ENCODE measurements at regions not wholly inside any gene's neighbourhood (a gene's known extent, or its start where the extent isn't known, plus 50 kb on each side); places are given as distances from the start of the nearest gene placed in this dataset.

GRCh38 chr2:174648896-174649295 is 51.3 kb upstream of the WIPF1 start:
- TF ChIP-seq, protein P1, sequence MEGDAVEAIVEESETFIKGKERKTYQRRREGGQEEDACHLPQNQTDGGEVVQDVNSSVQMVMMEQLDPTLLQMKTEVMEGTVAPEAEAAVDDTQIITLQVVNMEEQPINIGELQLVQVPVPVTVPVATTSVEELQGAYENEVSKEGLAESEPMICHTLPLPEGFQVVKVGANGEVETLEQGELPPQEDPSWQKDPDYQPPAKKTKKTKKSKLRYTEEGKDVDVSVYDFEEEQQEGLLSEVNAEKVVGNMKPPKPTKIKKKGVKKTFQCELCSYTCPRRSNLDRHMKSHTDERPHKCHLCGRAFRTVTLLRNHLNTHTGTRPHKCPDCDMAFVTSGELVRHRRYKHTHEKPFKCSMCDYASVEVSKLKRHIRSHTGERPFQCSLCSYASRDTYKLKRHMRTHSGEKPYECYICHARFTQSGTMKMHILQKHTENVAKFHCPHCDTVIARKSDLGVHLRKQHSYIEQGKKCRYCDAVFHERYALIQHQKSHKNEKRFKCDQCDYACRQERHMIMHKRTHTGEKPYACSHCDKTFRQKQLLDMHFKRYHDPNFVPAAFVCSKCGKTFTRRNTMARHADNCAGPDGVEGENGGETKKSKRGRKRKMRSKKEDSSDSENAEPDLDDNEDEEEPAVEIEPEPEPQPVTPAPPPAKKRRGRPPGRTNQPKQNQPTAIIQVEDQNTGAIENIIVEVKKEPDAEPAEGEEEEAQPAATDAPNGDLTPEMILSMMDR (IDR thresholded peaks at IDR 0.05), result no peak
- no peak for TF ChIP-seq POLR2A (IDR thresholded peaks at IDR 0.05)

Measured in prostate gland (tissue), 2 donors.